GM19239 (cell line): ENCODE measurements at regions not wholly inside any gene's neighbourhood (a gene's known extent, or its start where the extent isn't known, plus 50 kb on each side); places are given as distances from the start of the nearest gene placed in this dataset.

ENCODE experiments used
- DNase-seq: peaks from one replicate; pipeline ENCODE4 v3.0.0; 2011; ENCODE audit warnings: low spot score; ENCODE audit not compliant: insufficient read length
- FAIRE-seq: peaks from 2 replicates; lab custom pipeline; 2011; peaks lifted over from hg19 to GRCh38; lab: Jason Lieb, UNC

- DNase-seq (no peak), FAIRE-seq (no peak)
Observed at GRCh38 chr9:106616851-106617345, 246.1 kb upstream of the ZNF462 start.

GRCh38 chr9:106619211-106619610 lies 243.8 kb upstream of the ZNF462 start:
- DNase-seq, result no peak
- FAIRE-seq, result no peak

GRCh38 chr9:106620081-106620480 lies 242.9 kb upstream of the ZNF462 start:
- no peak for FAIRE-seq
- DNase-seq, result no peak

GRCh38 chr9:106620866-106621265 lies 242.1 kb upstream of the ZNF462 start:
- FAIRE-seq (no peak), DNase-seq (no peak)

- DNase-seq (no peak), FAIRE-seq (no peak)
Observed at GRCh38 chr9:106621313-106622163, 241.4 kb upstream of the ZNF462 start.

DNA sequence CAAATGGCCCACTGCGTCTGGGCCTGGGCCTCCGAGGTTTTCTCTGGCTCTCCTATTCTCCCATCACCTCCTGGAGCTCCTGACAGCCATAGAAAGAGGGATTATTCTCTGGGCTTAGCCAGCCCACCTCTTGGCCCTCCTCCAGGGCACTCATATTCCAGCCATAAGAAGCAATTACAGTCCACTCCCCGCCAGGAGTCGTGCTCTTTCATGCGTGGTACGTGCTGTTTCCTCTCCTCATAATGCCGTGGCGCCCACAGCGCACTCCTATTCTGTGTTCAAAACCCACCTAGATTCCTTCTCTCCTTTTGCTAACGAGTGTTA lies 240.8 kb upstream of the ZNF462 start:
- DNase-seq (no peak), FAIRE-seq (no peak)

- FAIRE-seq, result no peak
- DNase-seq, result no peak
Observed at GRCh38 chr9:106623558-106623957, 239.4 kb upstream of the ZNF462 start.

GRCh38 chr9:106625259-106625789 lies 237.6 kb upstream of the ZNF462 start:
- DNase-seq (no peak), FAIRE-seq (no peak)

DNA sequence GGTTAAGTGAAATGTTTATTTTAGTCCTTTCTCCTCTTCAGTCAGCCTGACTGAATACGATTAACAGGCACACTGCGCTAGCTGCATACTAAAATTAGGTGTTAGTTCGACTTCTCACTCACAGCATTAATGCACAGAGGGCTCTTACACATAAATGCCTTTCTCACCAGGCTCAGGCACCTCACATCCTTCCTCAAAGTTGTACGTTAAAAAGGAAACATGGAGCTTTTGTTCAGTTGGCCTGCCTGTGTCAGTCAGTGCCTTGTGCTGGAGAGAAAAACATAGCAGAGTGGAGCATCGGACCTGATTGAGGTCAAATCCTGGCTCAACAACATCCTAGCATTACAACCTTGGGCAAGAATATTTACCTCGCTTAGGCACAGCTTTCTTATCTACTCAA lies 236.0 kb upstream of the ZNF462 start:
- FAIRE-seq (no peak), DNase-seq (no peak)

GRCh38 chr9:106632621-106633020 lies 230.3 kb upstream of the ZNF462 start:
- FAIRE-seq, result no peak

GRCh38 chr9:106634183-106634582 lies 228.8 kb upstream of the ZNF462 start:
- no peak for DNase-seq
- no peak for FAIRE-seq

More at GRCh38 chr9:106632621-106633020, 230.3 kb upstream of the ZNF462 start:
- no peak for DNase-seq

GRCh38 chr9:106634641-106635040 lies 228.3 kb upstream of the ZNF462 start:
- DNase-seq, result no peak
- FAIRE-seq, result no peak

- DNase-seq (no peak), FAIRE-seq (no peak)
Observed at GRCh38 chr9:106637486-106637885, 225.5 kb upstream of the ZNF462 start.

- no peak for FAIRE-seq
- no peak for DNase-seq
Observed at GRCh38 chr9:106639873-106640568, 222.9 kb upstream of the ZNF462 start.

- FAIRE-seq, result no peak
- DNase-seq, result no peak
Observed at GRCh38 chr9:106643211-106643930, 219.6 kb upstream of the ZNF462 start.

GRCh38 chr9:106644661-106645060 lies 218.3 kb upstream of the ZNF462 start:
- no peak for DNase-seq
- no peak for FAIRE-seq

DNA sequence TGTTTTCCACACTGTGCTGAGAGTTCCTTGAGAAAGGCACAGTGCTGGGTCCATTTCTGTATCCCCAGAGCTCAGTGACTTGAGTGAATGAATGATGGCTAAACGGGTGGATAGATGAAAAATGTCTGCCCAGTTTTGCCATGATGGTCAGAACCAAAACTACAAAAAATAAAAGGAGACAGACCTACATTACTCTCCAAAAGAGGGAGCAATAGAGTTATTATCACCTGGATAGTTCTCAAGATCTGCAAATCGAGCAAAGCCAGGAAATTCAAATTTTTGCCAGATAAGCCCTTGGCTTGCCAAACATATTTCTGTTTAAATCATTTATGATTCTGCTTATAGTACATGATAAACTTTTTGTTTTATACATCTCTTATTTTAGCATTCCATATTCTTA lies 214.2 kb upstream of the ZNF462 start:
- no peak for FAIRE-seq
- no peak for DNase-seq

DNA sequence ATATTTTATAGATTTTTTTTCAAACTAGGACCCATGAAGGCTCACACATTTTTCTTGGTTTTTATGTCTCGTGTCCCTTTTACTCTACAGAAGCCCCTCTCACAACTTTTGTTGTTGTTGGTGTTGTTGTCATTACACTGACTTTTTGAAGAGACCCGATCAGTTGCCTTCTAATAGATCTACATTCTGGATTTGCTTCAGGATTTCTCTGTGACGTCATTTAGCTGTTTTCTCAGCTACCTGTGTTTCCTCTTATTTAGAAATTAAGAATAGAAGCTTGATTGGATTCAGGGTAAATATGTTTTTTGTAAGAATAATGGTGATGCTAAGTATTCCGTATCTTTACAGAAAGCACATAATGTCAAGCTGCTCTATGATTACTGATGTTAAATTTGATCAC lies 213.3 kb upstream of the ZNF462 start:
- no peak for FAIRE-seq
- DNase-seq, result no peak

DNA sequence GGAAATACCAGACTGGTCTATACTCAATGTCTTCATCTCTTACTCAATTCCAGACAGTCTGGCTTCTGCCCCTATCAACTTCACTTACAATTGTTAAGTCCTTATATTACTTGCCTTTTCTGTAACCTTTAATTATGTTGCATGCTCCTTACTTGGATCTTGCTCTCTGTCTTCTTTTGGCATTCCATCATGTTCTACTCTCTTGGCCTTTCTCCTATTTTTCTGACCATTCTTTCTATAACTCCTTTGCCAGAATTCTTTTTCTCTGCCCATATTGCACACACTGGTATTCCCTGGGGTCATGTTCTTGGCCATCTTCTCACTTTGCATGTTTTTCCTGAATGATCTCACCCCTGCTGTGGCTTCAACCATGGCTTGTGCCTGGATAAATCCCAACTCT lies 209.8 kb upstream of the ZNF462 start:
- FAIRE-seq (no peak), DNase-seq (no peak)

DNA sequence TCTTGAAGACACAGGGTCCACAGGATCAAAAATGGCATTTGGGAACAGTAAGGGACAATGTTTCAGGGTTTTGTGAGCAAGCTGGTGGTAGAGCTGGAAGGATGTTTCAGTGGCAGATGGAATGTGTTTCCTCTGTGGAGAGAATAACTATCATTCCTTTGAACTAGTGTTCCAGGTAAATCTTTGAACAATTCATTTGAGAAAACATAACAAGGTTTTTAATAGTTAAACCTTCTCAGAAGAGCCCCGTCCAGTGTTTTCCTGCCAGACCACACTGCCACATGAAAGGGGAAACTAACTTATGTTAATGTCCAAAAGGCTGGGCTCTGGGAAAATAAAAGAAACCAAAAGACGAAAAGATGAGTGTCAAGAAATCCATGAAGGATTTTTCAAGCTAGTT lies 207.0 kb upstream of the ZNF462 start:
- DNase-seq, result no peak

DNA sequence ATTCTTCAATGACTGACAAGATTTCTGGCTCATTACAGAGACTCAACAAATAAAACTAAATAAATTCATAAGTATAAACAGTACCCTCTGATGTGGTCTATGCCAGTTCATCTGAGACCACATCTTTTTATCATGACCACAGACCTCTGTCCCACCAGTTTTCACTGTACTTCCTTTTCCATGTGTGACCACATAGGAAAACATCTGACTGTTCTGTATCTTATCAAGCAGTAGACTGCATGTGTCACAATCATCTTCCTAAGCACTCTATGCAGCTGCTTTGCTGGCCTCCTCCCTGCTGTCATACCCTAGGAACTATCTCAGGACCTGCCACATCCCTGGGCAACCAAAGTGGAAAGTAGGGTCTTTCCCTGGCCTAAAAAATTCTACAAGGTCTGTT lies 205.0 kb upstream of the ZNF462 start:
- no peak for DNase-seq
- FAIRE-seq, result no peak

More for the DNA sequence above, 207.0 kb upstream of the ZNF462 start:
- no peak for FAIRE-seq
